Caki2 (cell line): ENCODE measurements at regions not wholly inside any gene's neighbourhood (a gene's known extent, or its start where the extent isn't known, plus 50 kb on each side); places are given as distances from the start of the nearest gene placed in this dataset.

Experiments used
- DNase-seq: peaks from one replicate; pipeline ENCODE4 v3.0.0-alpha.2; 2015; ENCODE audit warnings: low read depth
- in situ Hi-C: cut with HindIII; loops from 2 replicates; pipeline ENCODE4 v1.10.0; 2016; ENCODE audit warnings: low sequenced_read_pairs, low pct_unique_long_range_greater_than_20kb, mixed read lengths

- DNase-seq: no peak
- in situ Hi-C loops: no loop called here
These were observed 1606.4 kb upstream of the ACVR2A start for GRCh38 chr2:146238254-146238966.

- in situ Hi-C loops: no loop called here
- no peak for DNase-seq
These were observed 1609.7 kb upstream of the ACVR2A start for GRCh38 chr2:146235158-146235557.

GRCh38 chr2:146229508-146230155 lies 1615.2 kb upstream of the ACVR2A start:
- in situ Hi-C loops: no loop called here
- no peak for DNase-seq

- no peak for DNase-seq
- in situ Hi-C loops: no loop called here
These were observed 1616.3 kb upstream of the ACVR2A start for GRCh38 chr2:146228466-146229058.

GRCh38 chr2:146228020-146228393 lies 1616.8 kb upstream of the ACVR2A start:
- DNase-seq: no peak
- in situ Hi-C loops: no loop called here

- DNase-seq: no peak
- in situ Hi-C loops: no loop called here
These were observed 1617.4 kb upstream of the ACVR2A start for GRCh38 chr2:146227152-146228019.

GRCh38 chr2:146226077-146226476 lies 1618.8 kb upstream of the ACVR2A start:
- no peak for DNase-seq
- in situ Hi-C loops: no loop called here

GRCh38 chr2:146221826-146222225 lies 1623.0 kb upstream of the ACVR2A start:
- in situ Hi-C loops: no loop called here

GRCh38 chr2:146220957-146221356 lies 1623.9 kb upstream of the ACVR2A start:
- DNase-seq: no peak
- in situ Hi-C loops: no loop called here

More at GRCh38 chr2:146221826-146222225, 1623.0 kb upstream of the ACVR2A start:
- DNase-seq: no peak

- peak; percentile 72 for DNase-seq
- in situ Hi-C loops: no loop called here
These were observed 1630.4 kb upstream of the ACVR2A start for GRCh38 chr2:146214394-146214929.

- in situ Hi-C loops: no loop called here
- no peak for DNase-seq
These were observed 1631.2 kb upstream of the ACVR2A start for GRCh38 chr2:146213674-146214073.

- in situ Hi-C loops: no loop called here
- DNase-seq: no peak
These were observed 1632.2 kb upstream of the ACVR2A start for GRCh38 chr2:146212602-146213001.

- in situ Hi-C loops: no loop called here
- no peak for DNase-seq
These were observed 1635.0 kb upstream of the ACVR2A start for GRCh38 chr2:146209842-146210275.

- DNase-seq: no peak
- in situ Hi-C loops: no loop called here
These were observed 1636.9 kb upstream of the ACVR2A start for GRCh38 chr2:146207901-146208300.

GRCh38 chr2:146207417-146207816 lies 1637.4 kb upstream of the ACVR2A start:
- in situ Hi-C loops: no loop called here
- no peak for DNase-seq

- in situ Hi-C loops: no loop called here
- DNase-seq: no peak
These were observed 1641.7 kb upstream of the ACVR2A start for GRCh38 chr2:146203064-146203624.

GRCh38 chr2:146193619-146194018 lies 1651.2 kb upstream of the ACVR2A start:
- no peak for DNase-seq
- in situ Hi-C loops: no loop called here

GRCh38 chr2:146189541-146189940 lies 1655.3 kb upstream of the ACVR2A start:
- DNase-seq: no peak
- in situ Hi-C loops: no loop called here
